Suprapubic skin (tissue), 4 donors: ENCODE measurements at regions not wholly inside any gene's neighbourhood (a gene's known extent, or its start where the extent isn't known, plus 50 kb on each side); places are given as distances from the start of the nearest gene placed in this dataset.

ENCODE experiments used
- DNase-seq, 2 donors: peaks; one replicate each; pipeline ENCODE4 v3.0.0-alpha.2; 2019; ENCODE audit warnings: low spot score in 2 of 2
- H3K27ac ChIP-seq: fragments of 200-600 bp; sonication (generic); one replicate; pipeline ENCODE4 v1.5.1; 2019
- H3K27me3 ChIP-seq: fragments of 200-600 bp; sonication (generic); one replicate; pipeline ENCODE4 v1.5.1; 2019
- H3K36me3 ChIP-seq: fragments of 200-600 bp; sonication (generic); one replicate; pipeline ENCODE4 v1.5.1; 2019
- H3K4me1 ChIP-seq: fragments of 200-600 bp; sonication (generic); one replicate; pipeline ENCODE4 v1.5.1; 2019
- H3K4me3 ChIP-seq: fragments of 200-600 bp; sonication (generic); one replicate; pipeline ENCODE4 v1.5.1; 2019; ENCODE audit warnings: mild to moderate bottlenecking
- H3K9me3 ChIP-seq: fragments of 200-600 bp; sonication (generic); one replicate; pipeline ENCODE4 v1.5.1; 2019
- CTCF ChIP-seq, 2 donors: fragments of 200-600 bp in 1 of 2; fragments of 450-650 bp in 1 of 2; sonication (generic) in 1 of 2; IDR thresholded peaks; one replicate each; pipeline ENCODE4 v1.5.1; 2016 to 2019; ENCODE audit warnings: antibody characterized with exemption in 2 of 2, mild to moderate bottlenecking in 1 of 2, moderate library complexity in 1 of 2
- EP300 ChIP-seq: sonication (generic); formaldehyde crosslinking; IDR thresholded peaks from one replicate; pipeline ENCODE4 v1.6.1; 2017; ENCODE audit warnings: antibody characterized with exemption
- POLR2A ChIP-seq, 2 donors: fragments of 450-650 bp; IDR thresholded peaks; one replicate each; pipeline ENCODE4 v1.6.1; 2017; ENCODE audit warnings: antibody characterized with exemption in 2 of 2, mild to moderate bottlenecking in 2 of 2, moderate library complexity in 2 of 2
- POLR2AphosphoS5 ChIP-seq, 3 donors: sonication (generic); formaldehyde crosslinking; IDR thresholded peaks; one replicate each; pipeline ENCODE4 v1.6.1; 2017; ENCODE audit warnings: antibody characterized with exemption in 3 of 3
- WGBS: methylation state at CpG from one replicate; pipeline ENCODE4 v1.1.5; 2018; 5-methylcytosine and 5-hydroxymethylcytosine counted together

GRCh38 chr3:162507397-162507796 lies 1010.8 kb downstream of the OTOL1 start:
- H3K9me3 ChIP-seq, result no peaks in the 10 kb centered on the region
- 100% methylated on average over 1 of the region's 1 CpG for WGBS
- no peak for DNase-seq
- no peaks in the 10 kb centered on the region for H3K27me3 ChIP-seq
- H3K27ac ChIP-seq, result no peak overlapping the region
- H3K4me3 ChIP-seq, result no peak overlapping the region
- H3K36me3 ChIP-seq, result no peaks in the 10 kb centered on the region
- no peak for TF ChIP-seq EP300
- TF ChIP-seq POLR2AphosphoS5 (IDR thresholded peaks at IDR 0.05), result no peak
- no peak for TF ChIP-seq CTCF (IDR thresholded peaks at IDR 0.05)
- TF ChIP-seq POLR2A (IDR thresholded peaks at IDR 0.05), result no peak
- H3K4me1 ChIP-seq, result no peaks in the 10 kb centered on the region

GRCh38 chr3:162512488-162512887 lies 1015.9 kb downstream of the OTOL1 start:
- H3K27ac ChIP-seq, result no peak overlapping the region
- TF ChIP-seq CTCF (IDR thresholded peaks at IDR 0.05) (no peak), POLR2A (IDR thresholded peaks at IDR 0.05) (no peak), POLR2AphosphoS5 (IDR thresholded peaks at IDR 0.05) (no peak), EP300 (no peak)
- H3K36me3 ChIP-seq, result no peaks in the 10 kb centered on the region
- H3K27me3 ChIP-seq, result no peaks in the 10 kb centered on the region
- DNase-seq, result no peak
- 60% methylated on average over 2 of the region's 2 CpGs for WGBS
- no peak overlapping the region for H3K4me3 ChIP-seq
- H3K9me3 ChIP-seq, result no peaks in the 10 kb centered on the region
- no peaks in the 10 kb centered on the region for H3K4me1 ChIP-seq

GRCh38 chr3:162517110-162517509 lies 1020.5 kb downstream of the OTOL1 start:
- H3K27ac ChIP-seq, result no peak overlapping the region
- no peaks in the 10 kb centered on the region for H3K27me3 ChIP-seq
- no peaks in the 10 kb centered on the region for H3K9me3 ChIP-seq
- TF ChIP-seq POLR2AphosphoS5 (IDR thresholded peaks at IDR 0.05) (no peak), EP300 (no peak), CTCF (IDR thresholded peaks at IDR 0.05) (no peak), POLR2A (IDR thresholded peaks at IDR 0.05) (no peak)
- no peak overlapping the region for H3K4me3 ChIP-seq
- no peak for DNase-seq
- no peaks in the 10 kb centered on the region for H3K36me3 ChIP-seq
- no peaks in the 10 kb centered on the region for H3K4me1 ChIP-seq

GRCh38 chr3:162521669-162522068 lies 1025.1 kb downstream of the OTOL1 start:
- Histone ChIP-seq H3K27me3 (no peaks in the 10 kb centered on the region), H3K27ac (no peak overlapping the region), H3K4me1 (no peaks in the 10 kb centered on the region), H3K36me3 (no peaks in the 10 kb centered on the region), H3K9me3 (no peaks in the 10 kb centered on the region), H3K4me3 (no peak overlapping the region)
- WGBS, result 88% methylated on average over 2 of the region's 2 CpGs
- no peak for TF ChIP-seq CTCF (IDR thresholded peaks at IDR 0.05)
- TF ChIP-seq POLR2A (IDR thresholded peaks at IDR 0.05), result no peak
- TF ChIP-seq POLR2AphosphoS5 (IDR thresholded peaks at IDR 0.05), result no peak
- no peak for DNase-seq

- H3K4me3 ChIP-seq, result no peak overlapping the region
- no peaks in the 10 kb centered on the region for H3K9me3 ChIP-seq
- TF ChIP-seq CTCF (IDR thresholded peaks at IDR 0.05), result no peak
- TF ChIP-seq EP300, result no peak
- no peak for TF ChIP-seq POLR2AphosphoS5 (IDR thresholded peaks at IDR 0.05)
- no peak for TF ChIP-seq POLR2A (IDR thresholded peaks at IDR 0.05)
- H3K27me3 ChIP-seq, result no peaks in the 10 kb centered on the region
- H3K27ac ChIP-seq, result no peak overlapping the region
- no peak for DNase-seq
- no peaks in the 10 kb centered on the region for H3K36me3 ChIP-seq
- no peaks in the 10 kb centered on the region for H3K4me1 ChIP-seq
- 41% methylated on average over 2 of the region's 2 CpGs for WGBS
Measured at GRCh38 chr3:162525066-162525742, 1028.6 kb downstream of the OTOL1 start.
